RCC 7860 (cell line): ENCODE measurements at regions not wholly inside any gene's neighbourhood (a gene's known extent, or its start where the extent isn't known, plus 50 kb on each side); places are given as distances from the start of the nearest gene placed in this dataset.
"Not testable (repeated sequence)": the region's sequence is repeated elsewhere in the genome, so short reads cannot be mapped to it uniquely, and the experiment has no call there.

ENCODE experiments used
- DNase-seq: peaks from one replicate; pipeline ENCODE4 v3.0.0-alpha.2; 2015; ENCODE audit warnings: low spot score
- FAIRE-seq: peaks from 2 replicates; lab custom pipeline; 2012; peaks lifted over from hg19 to GRCh38; lab: Jason Lieb, UNC

- no peak for DNase-seq
- FAIRE-seq: no peak
Observed at GRCh38 chr19:29060813-29061364, 152.1 kb downstream of the UQCRFS1 start.

DNA sequence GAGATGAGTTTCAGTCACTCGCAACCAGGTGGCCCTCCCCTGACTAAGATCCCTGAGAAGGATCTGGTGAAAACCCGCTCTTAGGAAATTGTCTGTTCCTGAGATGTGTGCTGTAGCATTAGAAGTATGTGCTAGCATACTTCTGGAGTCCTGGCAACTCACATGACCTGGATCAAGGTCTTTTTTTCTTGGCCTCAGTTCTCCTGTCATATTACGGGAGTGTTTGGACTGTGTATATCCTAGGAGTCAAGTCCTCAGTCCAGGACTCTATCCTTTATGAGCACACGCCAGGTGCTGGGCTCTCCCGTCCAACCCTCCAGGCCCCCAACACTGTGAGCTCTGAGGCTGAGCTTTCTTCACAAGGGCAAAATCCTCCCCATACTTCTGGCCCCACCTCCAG is 156.4 kb downstream of the UQCRFS1 start:
- no peak for FAIRE-seq
- no peak for DNase-seq

GRCh38 chr19:29054886-29055675 is 157.9 kb downstream of the UQCRFS1 start:
- FAIRE-seq (no peak), DNase-seq (peak; percentile 19)

DNA sequence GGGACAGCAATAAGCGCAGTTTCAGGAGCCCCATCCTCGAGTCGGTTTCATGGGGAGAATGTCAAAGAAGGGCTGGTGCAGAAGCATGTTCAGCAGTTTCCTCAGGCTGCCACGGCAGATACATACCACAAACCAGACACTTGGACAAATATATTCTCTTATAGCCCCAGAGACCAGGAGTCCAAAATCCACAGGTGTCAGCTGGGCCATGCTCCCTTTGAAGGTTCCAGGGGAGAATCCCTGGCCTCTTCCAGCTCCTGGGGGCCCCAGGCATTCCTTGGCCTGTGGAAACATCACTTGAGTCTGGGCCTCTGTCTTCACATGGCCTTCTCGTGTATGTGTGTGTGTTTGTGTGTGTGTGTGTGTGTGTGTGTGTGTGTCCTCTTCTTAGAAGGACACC is 164.1 kb downstream of the UQCRFS1 start:
- DNase-seq: no peak
- no peak for FAIRE-seq

GRCh38 chr19:29045679-29046254 is 167.2 kb downstream of the UQCRFS1 start:
- no peak for FAIRE-seq
- DNase-seq: no peak

DNA sequence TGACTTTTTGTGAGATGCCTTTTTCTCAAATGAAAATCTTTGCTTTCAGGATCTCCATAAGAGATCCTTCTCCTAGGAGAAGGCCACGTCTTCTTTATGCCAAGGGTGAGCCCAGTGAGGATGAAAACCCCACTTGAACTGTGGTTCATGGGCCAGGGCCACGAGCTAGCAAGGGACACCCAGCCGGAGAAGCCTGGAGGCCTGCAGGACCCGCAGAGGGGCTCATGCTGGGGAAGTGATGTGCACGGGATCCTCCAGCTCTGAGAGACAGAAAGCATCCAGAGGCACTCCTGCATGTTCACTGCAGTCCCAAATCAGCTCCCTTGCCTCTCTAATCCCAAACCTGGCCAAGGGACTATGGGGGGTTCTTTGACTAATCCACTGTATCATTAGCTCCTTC is 168.9 kb downstream of the UQCRFS1 start:
- FAIRE-seq (no peak), DNase-seq (no peak)

GRCh38 chr19:29042450-29042849 is 170.5 kb downstream of the UQCRFS1 start:
- DNase-seq: no peak
- FAIRE-seq: no peak

GRCh38 chr19:29040951-29041350 is 172.0 kb downstream of the UQCRFS1 start:
- no peak for DNase-seq
- FAIRE-seq: no peak

GRCh38 chr19:29040292-29040691 is 172.7 kb downstream of the UQCRFS1 start:
- FAIRE-seq: no peak
- DNase-seq: no peak

DNA sequence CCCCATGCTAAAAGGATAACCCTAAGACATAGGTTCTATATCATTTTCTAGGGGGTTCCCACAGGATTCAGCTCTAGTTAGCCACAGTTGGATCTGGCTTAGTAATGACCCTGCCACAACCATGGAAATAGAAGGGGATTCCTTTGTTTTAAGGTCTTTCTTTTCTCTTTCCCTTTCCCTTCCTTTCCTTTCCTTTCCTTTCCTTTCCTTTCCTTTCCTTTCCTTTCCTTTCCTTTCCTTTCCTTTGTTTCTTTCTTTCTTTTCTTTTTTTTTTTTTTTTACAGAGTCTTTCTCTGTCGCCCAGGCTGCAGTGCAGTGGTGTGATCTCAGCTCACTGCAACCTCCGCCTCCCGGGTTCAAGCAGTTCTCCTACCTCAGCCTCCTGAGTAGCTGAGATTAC is 173.9 kb downstream of the UQCRFS1 start:
- FAIRE-seq: not testable (repeated sequence)

DNA sequence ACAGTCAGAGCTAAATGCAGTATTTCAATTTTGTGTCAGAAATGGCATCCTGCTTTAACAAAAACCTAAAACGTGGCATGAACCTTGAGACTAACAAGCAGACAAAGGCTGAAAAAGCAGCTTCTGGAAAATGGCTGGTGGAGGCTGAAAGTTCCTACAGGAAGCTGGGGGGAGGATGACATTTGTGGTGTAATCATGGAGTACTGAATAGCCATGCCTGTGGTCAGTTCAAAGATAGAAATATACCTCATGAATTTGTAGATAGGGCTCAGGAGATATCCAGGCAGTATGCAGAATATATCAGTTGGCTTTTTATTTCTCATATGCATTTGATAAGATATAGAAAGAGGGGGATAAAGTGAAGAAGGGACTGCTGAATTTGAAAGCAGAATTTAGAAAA is 181.7 kb downstream of the UQCRFS1 start:
- FAIRE-seq: no peak
- DNase-seq: no peak

More for the DNA sequence above, 173.9 kb downstream of the UQCRFS1 start:
- not testable (repeated sequence) for DNase-seq

GRCh38 chr19:29029268-29029958 is 183.5 kb downstream of the UQCRFS1 start:
- DNase-seq: no peak
- FAIRE-seq: no peak

DNA sequence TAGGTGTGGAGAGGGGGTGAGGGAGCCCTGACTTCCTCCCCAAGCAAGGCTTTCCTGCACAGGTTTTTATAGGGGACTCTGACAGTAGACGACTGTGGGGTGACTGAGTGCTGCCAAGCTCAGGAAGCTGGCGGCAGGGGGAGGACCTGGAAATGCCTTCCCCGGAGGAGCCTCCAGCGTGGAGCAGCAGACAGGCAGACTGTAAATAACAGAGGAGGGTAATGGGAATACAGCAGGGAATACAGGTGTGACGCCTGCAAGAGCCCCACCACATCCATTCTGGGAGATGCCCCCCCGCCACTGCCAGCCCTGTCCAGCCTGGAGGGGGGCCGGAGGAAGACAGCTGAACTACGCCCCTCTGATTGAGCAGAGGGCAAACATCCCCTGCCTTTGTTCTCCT is 190.4 kb downstream of the UQCRFS1 start:
- no peak for FAIRE-seq
- no peak for DNase-seq

- DNase-seq (no peak), FAIRE-seq (no peak)
Observed at GRCh38 chr19:29022165-29022564, 190.8 kb downstream of the UQCRFS1 start.

DNA sequence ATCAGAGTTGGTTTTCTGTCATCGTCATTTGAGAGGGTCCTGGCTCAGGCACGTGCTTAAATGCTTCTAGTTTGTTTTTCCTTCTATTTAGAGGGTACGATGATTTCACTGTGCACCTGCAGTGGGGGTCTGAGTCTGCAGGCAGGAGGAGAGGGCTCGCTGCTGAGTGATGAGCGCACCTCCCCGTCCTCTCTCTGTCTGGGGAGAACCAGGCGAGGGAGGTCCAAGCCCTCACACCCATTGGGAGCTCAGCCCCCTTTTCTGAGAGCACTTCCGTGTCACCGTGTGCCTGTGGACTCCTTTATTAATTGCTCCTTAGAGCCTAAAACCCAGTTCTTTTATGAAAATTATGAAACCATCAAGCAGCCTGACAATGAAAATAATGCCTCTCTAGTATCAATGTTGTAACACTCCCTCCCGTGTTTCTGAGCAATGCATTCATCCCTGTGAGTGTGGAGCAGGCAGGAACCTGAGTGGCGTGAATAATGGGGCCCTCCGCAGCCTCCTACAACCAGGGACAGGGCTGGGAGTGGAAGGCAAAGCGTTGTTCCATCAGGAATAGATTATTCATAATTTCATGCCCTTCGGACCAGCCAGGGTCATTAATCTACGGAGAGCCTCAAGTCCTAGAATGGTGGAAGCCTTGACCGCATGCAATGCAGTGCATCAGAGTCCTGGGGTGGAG is 191.6 kb downstream of the UQCRFS1 start:
- DNase-seq (no peak), FAIRE-seq (no peak)

GRCh38 chr19:29019403-29019802 is 193.5 kb downstream of the UQCRFS1 start:
- DNase-seq (no peak), FAIRE-seq (no peak)

DNA sequence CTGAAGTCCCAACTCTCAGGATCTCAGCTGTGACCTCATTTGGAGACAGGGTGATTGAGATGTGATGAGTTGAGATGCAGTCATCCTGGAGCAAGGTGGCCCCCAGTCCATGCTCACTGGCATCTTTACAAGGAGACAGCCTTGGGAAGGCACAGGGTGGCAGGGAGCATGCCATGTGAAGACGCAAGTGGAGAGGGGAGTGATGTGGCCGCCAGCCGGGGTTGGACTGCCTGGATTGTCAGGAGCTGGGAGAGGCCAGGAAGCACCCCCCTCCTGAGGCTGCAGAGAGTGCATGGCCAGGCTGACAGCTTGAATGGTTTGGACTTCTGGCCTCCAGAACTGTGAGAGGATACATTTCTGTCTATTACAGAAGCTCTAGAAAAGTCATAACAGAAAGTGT is 194.4 kb downstream of the UQCRFS1 start:
- no peak for FAIRE-seq
- DNase-seq: no peak

DNA sequence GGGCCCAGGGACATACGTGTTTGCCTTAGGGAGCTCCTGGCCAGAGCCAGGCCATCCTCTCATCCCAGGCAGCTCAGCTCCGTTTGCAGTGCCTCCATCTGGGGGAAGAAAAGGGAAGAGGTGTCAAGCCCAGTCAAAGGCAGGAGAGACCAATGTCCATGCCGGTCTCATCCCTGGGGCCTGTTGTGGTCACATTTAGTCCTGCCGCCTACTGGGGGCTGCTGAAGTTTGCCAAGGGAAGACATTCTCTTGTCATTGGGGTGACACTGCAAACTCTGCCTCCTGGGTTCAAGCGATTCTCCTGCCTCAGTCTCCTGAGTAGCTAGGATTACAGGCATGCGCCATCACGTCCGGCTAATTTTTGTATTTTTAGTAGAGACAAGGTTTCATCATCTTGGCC is 195.2 kb downstream of the UQCRFS1 start:
- DNase-seq (no peak), FAIRE-seq (no peak)

DNA sequence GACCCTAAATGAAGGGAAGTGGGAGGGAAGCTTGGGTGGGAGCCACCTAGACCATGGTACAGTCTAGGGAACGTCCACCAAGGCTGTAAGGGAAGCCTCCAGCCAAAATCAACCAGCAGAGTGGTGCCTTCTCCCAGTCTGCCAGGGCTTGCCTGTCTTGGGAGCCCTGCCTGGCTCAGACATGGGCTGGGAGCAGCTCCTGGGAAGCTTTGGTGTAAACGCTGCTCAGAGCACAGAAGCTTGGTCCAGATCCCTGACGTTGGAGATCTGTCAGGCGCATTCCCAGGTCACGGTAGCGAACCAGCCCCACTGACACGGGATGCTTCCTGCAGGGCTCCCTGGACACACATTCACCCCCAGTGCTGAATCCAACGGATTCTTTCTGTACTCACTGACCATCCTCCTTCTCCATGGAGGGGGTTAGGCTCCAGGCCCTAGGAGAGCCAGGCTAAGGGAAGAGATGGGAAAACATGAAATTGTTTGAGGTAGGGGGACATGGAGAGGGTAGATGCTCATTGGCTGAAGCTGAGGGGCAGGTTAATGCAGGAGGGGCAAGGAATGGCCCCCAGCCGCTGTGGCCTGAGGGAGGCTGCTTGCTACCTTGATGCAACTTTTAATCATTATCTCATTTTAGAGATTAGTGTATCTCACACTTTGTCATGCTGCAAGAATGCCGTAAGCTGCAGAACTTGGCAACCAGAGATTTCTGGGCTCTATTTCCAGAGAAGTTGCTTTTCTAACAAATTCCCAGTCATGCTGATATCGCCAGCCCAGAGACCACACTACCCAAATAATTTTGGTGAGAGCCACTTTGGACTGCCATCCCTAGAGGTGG is 195.8 kb downstream of the UQCRFS1 start:
- no peak for DNase-seq
- no peak for FAIRE-seq

DNA sequence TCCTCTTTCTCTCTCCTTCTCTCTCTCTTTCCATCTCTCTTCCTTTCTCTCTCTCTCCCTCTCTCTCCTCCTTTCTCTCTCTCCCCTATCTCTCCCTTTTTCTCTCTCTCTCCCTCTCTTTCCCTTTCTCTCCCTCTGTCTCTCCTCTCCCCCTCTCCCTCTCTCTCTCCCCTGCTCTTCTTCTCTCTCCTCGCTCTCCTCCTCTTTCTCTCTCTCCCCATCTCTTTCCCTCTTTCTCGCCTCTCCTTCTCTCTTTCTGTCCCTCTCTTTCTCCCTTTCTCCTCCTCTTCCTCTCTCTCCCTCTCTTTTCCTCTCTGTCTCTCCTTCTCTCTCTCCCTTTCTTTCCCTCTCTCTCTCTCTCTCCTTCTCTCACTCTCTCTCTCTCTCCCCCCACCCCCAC is 196.6 kb downstream of the UQCRFS1 start:
- no peak for FAIRE-seq

More for the DNA sequence above, 196.6 kb downstream of the UQCRFS1 start:
- no peak for DNase-seq
